OCI-LY1 (cell line): ENCODE measurements at regions not wholly inside any gene's neighbourhood (a gene's known extent, or its start where the extent isn't known, plus 50 kb on each side); places are given as distances from the start of the nearest gene placed in this dataset.

Source experiments
- H2AFZ ChIP-seq: fragments of 200-600 bp; sonication (generic), shearing (Covaris generic); 2 replicates; pipeline ENCODE4 v1.6.0; 2014; ENCODE audit warnings: antibody characterized with exemption, mild to moderate bottlenecking, low read length
- H3F3A ChIP-seq: fragments of 200-600 bp; sonication (generic), shearing (Covaris generic); 2 replicates; pipeline ENCODE4 v1.6.0; 2014; ENCODE audit warnings: mild to moderate bottlenecking, antibody characterized with exemption, low read length, moderate library complexity; ENCODE audit not compliant: insufficient read depth
- H3K27ac ChIP-seq: fragments of 200-600 bp; sonication (generic); 2 replicates; pipeline ENCODE4 v1.5.1; 2014; ENCODE audit warnings: low read length, mixed run types, mild to moderate bottlenecking, low read depth; ENCODE audit not compliant: poor library complexity, severe bottlenecking
- H3K27me3 ChIP-seq: fragments of 200-600 bp; sonication (generic); 2 replicates; pipeline ENCODE4 v1.6.0; 2014; ENCODE audit warnings: antibody characterized with exemption, mild to moderate bottlenecking, low read length, moderate library complexity; ENCODE audit not compliant: insufficient read depth
- H3K36me3 ChIP-seq: fragments of 200-600 bp; sonication (generic); 2 replicates; pipeline ENCODE4 v1.6.1; 2014; ENCODE audit warnings: mild to moderate bottlenecking, antibody characterized with exemption, low read length, moderate library complexity, mixed read lengths; ENCODE audit not compliant: insufficient read depth
- H3K4me1 ChIP-seq: fragments of 200-600 bp; sonication (generic); 2 replicates; pipeline ENCODE4 v1.5.1; 2014; ENCODE audit warnings: mild to moderate bottlenecking, low read length, moderate library complexity; ENCODE audit not compliant: insufficient read depth, severe bottlenecking
- H3K4me2 ChIP-seq: fragments of 200-600 bp; sonication (generic), shearing (Covaris generic); 2 replicates; pipeline ENCODE4 v1.6.1; 2014; ENCODE audit warnings: low read length
- H3K4me3 ChIP-seq: fragments of 200-600 bp; sonication (generic); 2 replicates; pipeline ENCODE4 v1.5.1; 2014; ENCODE audit warnings: low read length, low read depth, mild to moderate bottlenecking, mixed read lengths; ENCODE audit not compliant: poor library complexity, severe bottlenecking
- H3K79me2 ChIP-seq: fragments of 200-600 bp; shearing (Covaris generic); 2 replicates; pipeline ENCODE4 v1.6.1; 2016; ENCODE audit warnings: mixed run types, low read length, mixed read lengths; ENCODE audit not compliant: insufficient read depth
- H3K9ac ChIP-seq: fragments of 200-600 bp; sonication (generic), shearing (Covaris generic); 2 replicates; pipeline ENCODE4 v1.6.1; 2014; ENCODE audit warnings: mild to moderate bottlenecking, low read length, mixed read lengths
- H3K9me2 ChIP-seq: fragments of 200-600 bp; sonication (generic), shearing (Covaris generic); 2 replicates; pipeline ENCODE4 v1.6.1; 2014; ENCODE audit warnings: low read depth, mild to moderate bottlenecking, low read length, mixed read lengths
- H3K9me3 ChIP-seq: fragments of 200-600 bp; shearing (Covaris generic); 2 replicates; pipeline ENCODE4 v1.6.1; 2014; ENCODE audit warnings: low read length, mixed read lengths
- H4K20me1 ChIP-seq: fragments of 200-600 bp; sonication (generic), shearing (Covaris generic); 2 replicates; pipeline ENCODE4 v1.6.0; 2016; ENCODE audit warnings: mild to moderate bottlenecking, low read length; ENCODE audit not compliant: insufficient read depth
- CTCF ChIP-seq: fragments of 200-600 bp; sonication (generic), shearing (Covaris generic); IDR thresholded peaks from 2 replicates; pipeline ENCODE4 v1.5.1; 2017; ENCODE audit warnings: mild to moderate bottlenecking, antibody characterized with exemption, low read length, moderate library complexity, mixed read lengths
- EZH2 ChIP-seq: fragments of 200-600 bp; sonication (generic), shearing (Covaris generic); IDR thresholded peaks from 2 replicates; pipeline ENCODE4 v1.8.0; 2017; ENCODE audit warnings: borderline replicate concordance, mixed run types, mild to moderate bottlenecking, antibody characterized with exemption, low read length, moderate library complexity, mixed read lengths

GRCh38 chr2:121925466-121925865 is 170.0 kb downstream of the TSN start:
- H3K79me2 ChIP-seq, result no peaks in the 10 kb centered on the region
- H3K9me3 ChIP-seq, result no peaks in the 10 kb centered on the region
- H2AFZ ChIP-seq, result no peak overlapping the region
- H3K4me3 ChIP-seq, result no peak overlapping the region
- H3K4me1 ChIP-seq, result no peaks in the 10 kb centered on the region
- H3K4me2 ChIP-seq, result no peak overlapping the region
- TF ChIP-seq EZH2, result no peak
- no peak for TF ChIP-seq CTCF
- H3K9me2 ChIP-seq, result no peaks in the 10 kb centered on the region
- no peak overlapping the region for H3K27ac ChIP-seq
- H3F3A ChIP-seq, result no peaks in the 10 kb centered on the region
- H3K9ac ChIP-seq, result no peak overlapping the region
- H4K20me1 ChIP-seq, result no peaks in the 10 kb centered on the region
- H3K27me3 ChIP-seq, result no peaks in the 10 kb centered on the region
- H3K36me3 ChIP-seq, result peaks cover 21% of the 10 kb centered on the region

GRCh38 chr2:121943285-121943684 is 187.8 kb downstream of the TSN start:
- Histone ChIP-seq H3K27me3 (no peaks in the 10 kb centered on the region), H4K20me1 (no peaks in the 10 kb centered on the region), H3K9ac (no peak overlapping the region), H3K79me2 (no peaks in the 10 kb centered on the region), H3K9me3 (no peaks in the 10 kb centered on the region), H3K4me1 (peaks cover 31% of the 10 kb centered on the region), H3K36me3 (peaks cover 13% of the 10 kb centered on the region; the same call in 1 of the 2 replicates), H3F3A (no peaks in the 10 kb centered on the region), H3K27ac (no peak overlapping the region), H3K9me2 (no peaks in the 10 kb centered on the region), H3K4me3 (no peak overlapping the region), H3K4me2 (no peak overlapping the region), H2AFZ (no peak overlapping the region)
- TF ChIP-seq EZH2, result no peak
- no peak for TF ChIP-seq CTCF

GRCh38 chr2:121944072-121944831 is 188.8 kb downstream of the TSN start:
- Histone ChIP-seq H3K36me3 (peaks cover 13% of the 10 kb centered on the region; the same call in 1 of the 2 replicates), H3K27me3 (no peaks in the 10 kb centered on the region), H4K20me1 (no peaks in the 10 kb centered on the region), H3F3A (no peaks in the 10 kb centered on the region), H3K9ac (no peak overlapping the region), H3K4me2 (no peak overlapping the region), H3K27ac (no peak overlapping the region), H3K9me2 (no peaks in the 10 kb centered on the region), H3K4me3 (no peak overlapping the region), H3K9me3 (no peaks in the 10 kb centered on the region), H3K79me2 (no peaks in the 10 kb centered on the region), H3K4me1 (peaks cover 41% of the 10 kb centered on the region), H2AFZ (no peak overlapping the region)
- no peak for TF ChIP-seq EZH2
- no peak for TF ChIP-seq CTCF
